Subcutaneous abdominal adipose tissue (tissue), 5 donors: ENCODE measurements at regions not wholly inside any gene's neighbourhood (a gene's known extent, or its start where the extent isn't known, plus 50 kb on each side); places are given as distances from the start of the nearest gene placed in this dataset.

Source experiments
- H3K27ac ChIP-seq: one replicate; pipeline ENCODE4 v1.7.0; 2013; ENCODE audit warnings: low read depth, mild to moderate bottlenecking, inconsistent platforms, low read length, moderate library complexity
- H3K27me3 ChIP-seq, 5 donors: one replicate each; pipeline ENCODE4 v1.7.0; 2013; ENCODE audit warnings: low read length in 5 of 5, inconsistent platforms in 1 of 5; ENCODE audit not compliant: control insufficient read depth in 5 of 5, insufficient read depth in 4 of 5
- H3K36me3 ChIP-seq, 5 donors: one replicate each; pipeline ENCODE4 v1.7.0; 2013; ENCODE audit warnings: low read length in 5 of 5; ENCODE audit not compliant: control insufficient read depth in 5 of 5, insufficient read depth in 5 of 5
- H3K4me1 ChIP-seq, 5 donors: one replicate each; pipeline ENCODE4 v1.7.0; 2013; ENCODE audit warnings: low read length in 5 of 5, mild to moderate bottlenecking in 3 of 5, moderate library complexity in 1 of 5; ENCODE audit not compliant: control insufficient read depth in 5 of 5, insufficient read depth in 5 of 5
- H3K4me3 ChIP-seq, 5 donors: one replicate each; pipeline ENCODE4 v1.7.0; 2013; ENCODE audit warnings: low read length in 5 of 5, low read depth in 1 of 5
- H3K9ac ChIP-seq, 5 donors: one replicate each; pipeline ENCODE4 v1.7.0; 2013; ENCODE audit warnings: low read length in 5 of 5, mild to moderate bottlenecking in 4 of 5, moderate library complexity in 3 of 5
- H3K9me3 ChIP-seq, 5 donors: one replicate each; pipeline ENCODE4 v1.7.0; 2013; ENCODE audit warnings: low read length in 5 of 5; ENCODE audit not compliant: control insufficient read depth in 5 of 5
- donor health status: healthy.
- donor health status: healthy.
- donor health status: healthy.
- donor health status: healthy.
- donor health status: healthy.

- Histone ChIP-seq H3K27me3 (peaks cover 0 to 3% (median 0%) of the 10 kb centered on the region in 5 donors), H3K36me3 (no peaks in the 10 kb centered on the region), H3K9me3 (peaks cover 0 to 2% (median 0%) of the 10 kb centered on the region in 5 donors), H3K27ac (no peak overlapping the region), H3K4me1 (peaks cover 6 to 18% (median 10%) of the 10 kb centered on the region in 5 donors), H3K9ac (no peak overlapping the region), H3K4me3 (no peak overlapping the region)
Observed at GRCh38 chr17:37801171-37801570, 56.3 kb upstream of the HNF1B start.

GRCh38 chr17:37797206-37797605 lies 52.3 kb upstream of the HNF1B start:
- Histone ChIP-seq H3K9me3 (peaks cover 0 to 2% (median 0%) of the 10 kb centered on the region in 5 donors), H3K27me3 (peaks cover 0 to 3% (median 1%) of the 10 kb centered on the region in 5 donors), H3K4me1 (peaks cover 0 to 3% (median under 1%) of the 10 kb centered on the region in 5 donors), H3K9ac (no peak overlapping the region), H3K27ac (no peak overlapping the region), H3K4me3 (no peak overlapping the region), H3K36me3 (no peaks in the 10 kb centered on the region)

- Histone ChIP-seq H3K4me1 (no peaks in the 10 kb centered on the region), H3K9ac (no peak overlapping the region), H3K9me3 (peaks cover 0 to 2% (median 0%) of the 10 kb centered on the region in 5 donors), H3K4me3 (no peak overlapping the region), H3K36me3 (no peaks in the 10 kb centered on the region), H3K27me3 (peaks cover 0 to 6% (median 3%) of the 10 kb centered on the region in 5 donors), H3K27ac (no peak overlapping the region)
Observed at GRCh38 chr17:37796076-37796475, 51.2 kb upstream of the HNF1B start.
